ENCODE measurements at regions not wholly inside any gene's neighbourhood (a gene's known extent, or its start where the extent isn't known, plus 50 kb on each side); places are given as distances from the start of the nearest gene placed in this dataset.

- no peak for DNase-seq (ENCODE audit: low read depth in 1 of 2, low spot score in 1 of 2)
- H3K27me3 ChIP-seq (ENCODE audit: insufficient read depth, poor library complexity, severe bottlenecking), result no peaks in the 10 kb centered on the region
- no peak for TF ChIP-seq GABPA (IDR thresholded peaks at IDR 0.05; ENCODE audit: low read depth)
- TF ChIP-seq SPI1 (IDR thresholded peaks at IDR 0.05; ENCODE audit: borderline replicate concordance, low read depth), result no peak
- TF ChIP-seq POLR2AphosphoS5 (IDR thresholded peaks at IDR 0.05; ENCODE audit: low read depth), result no peak
- TF ChIP-seq REST (IDR thresholded peaks at IDR 0.05; ENCODE audit: insufficient replicate concordance, low read depth), result no peak
- TF ChIP-seq CTCF (IDR thresholded peaks at IDR 0.05; ENCODE audit: insufficient read depth, low read length), result no peak
- no peak overlapping the region for H3K27ac ChIP-seq (replicated peaks)
- no peak overlapping the region for H3K4me3 ChIP-seq (replicated peaks; ENCODE audit: insufficient read depth, low read length)
These were observed 100.7 kb upstream of the CDH11 start for GRCh38 chr16:65222536-65222935.

GRCh38 chr16:65222049-65222448, 100.2 kb upstream of the CDH11 start:
- Histone ChIP-seq H3K4me3 (replicated peaks; ENCODE audit: insufficient read depth, low read length) (no peak overlapping the region), H3K27me3 (ENCODE audit: insufficient read depth, poor library complexity, severe bottlenecking) (no peaks in the 10 kb centered on the region), H3K27ac (replicated peaks) (no peak overlapping the region)
- DNase-seq (ENCODE audit: low read depth in 1 of 2, low spot score in 1 of 2), result no peak
- TF ChIP-seq SPI1 (IDR thresholded peaks at IDR 0.05; ENCODE audit: borderline replicate concordance, low read depth), result no peak
- TF ChIP-seq GABPA (IDR thresholded peaks at IDR 0.05; ENCODE audit: low read depth), result no peak
- no peak for TF ChIP-seq CTCF (IDR thresholded peaks at IDR 0.05; ENCODE audit: insufficient read depth, low read length)
- no peak for TF ChIP-seq POLR2AphosphoS5 (IDR thresholded peaks at IDR 0.05; ENCODE audit: low read depth)
- no peak for TF ChIP-seq REST (IDR thresholded peaks at IDR 0.05; ENCODE audit: insufficient replicate concordance, low read depth)

GRCh38 chr16:65219786-65220185, 97.9 kb upstream of the CDH11 start:
- Histone ChIP-seq H3K27ac (replicated peaks) (no peak overlapping the region), H3K27me3 (ENCODE audit: insufficient read depth, poor library complexity, severe bottlenecking) (no peaks in the 10 kb centered on the region), H3K4me3 (replicated peaks; ENCODE audit: insufficient read depth, low read length) (no peak overlapping the region)
- DNase-seq (ENCODE audit: low read depth in 1 of 2, low spot score in 1 of 2), result no peak
- TF ChIP-seq SPI1 (IDR thresholded peaks at IDR 0.05; ENCODE audit: borderline replicate concordance, low read depth) (no peak), CTCF (IDR thresholded peaks at IDR 0.05; ENCODE audit: insufficient read depth, low read length) (no peak), REST (IDR thresholded peaks at IDR 0.05; ENCODE audit: insufficient replicate concordance, low read depth) (no peak), GABPA (IDR thresholded peaks at IDR 0.05; ENCODE audit: low read depth) (no peak), POLR2AphosphoS5 (IDR thresholded peaks at IDR 0.05; ENCODE audit: low read depth) (no peak)
